BLaER1 (cell line): ENCODE measurements at regions not wholly inside any gene's neighbourhood (a gene's known extent, or its start where the extent isn't known, plus 50 kb on each side); places are given as distances from the start of the nearest gene placed in this dataset.
"Not testable (repeated sequence)": the region's sequence is repeated elsewhere in the genome, so short reads cannot be mapped to it uniquely, and the experiment has no call there.

Experiments
- H3K27ac ChIP-seq: shearing (Covaris generic); formaldehyde crosslinking; 2 replicates; pipeline ENCODE4 v1.8.1; 2022
- H3K27me3 ChIP-seq: shearing (Covaris generic); formaldehyde crosslinking; 2 replicates; pipeline ENCODE4 v1.8.1; 2022
- H3K36me3 ChIP-seq: shearing (Covaris generic); formaldehyde crosslinking; 2 replicates; pipeline ENCODE4 v1.8.1; 2022
- H3K4me1 ChIP-seq: shearing (Covaris generic); formaldehyde crosslinking; 2 replicates; pipeline ENCODE4 v1.8.1; 2022
- H3K4me2 ChIP-seq: shearing (Covaris generic); formaldehyde crosslinking; 2 replicates; pipeline ENCODE4 v1.8.1; 2022
- H3K4me3 ChIP-seq: shearing (Covaris generic); formaldehyde crosslinking; 2 replicates; pipeline ENCODE4 v1.8.1; 2022
- H3K9ac ChIP-seq: shearing (Covaris generic); formaldehyde crosslinking; 2 replicates; pipeline ENCODE4 v1.8.1; 2022
- H3K9me3 ChIP-seq: shearing (Covaris generic); formaldehyde crosslinking; 2 replicates; pipeline ENCODE4 v1.8.1; 2022
- H4K20me1 ChIP-seq: shearing (Covaris generic); formaldehyde crosslinking; 2 replicates; pipeline ENCODE4 v1.8.1; 2022
- Cebpa-rat ChIP-seq: shearing (Covaris generic); IDR thresholded peaks from 2 replicates; pipeline ENCODE4 v1.8.1; 2022

DNA sequence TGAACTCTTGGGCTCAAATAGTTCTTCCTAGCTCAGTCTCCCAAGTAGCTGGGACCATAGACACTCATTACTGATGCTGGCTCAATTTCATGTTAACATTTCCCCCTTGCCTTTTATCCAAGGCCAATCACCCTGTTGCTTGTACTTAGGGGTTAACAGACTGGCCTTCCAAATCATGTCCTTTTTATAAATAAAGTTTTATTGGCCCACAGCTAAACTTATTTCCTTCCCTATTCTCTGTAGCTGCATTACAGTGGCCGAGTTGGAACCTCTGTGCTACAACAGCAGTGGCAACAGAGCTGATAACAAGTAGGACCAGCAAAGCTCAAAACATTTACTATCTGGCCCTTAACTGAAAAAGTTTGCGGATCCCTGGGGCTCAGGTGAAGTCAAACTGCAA lies 109.8 kb downstream of the ZFP64 start:
- Histone ChIP-seq H3K4me1 (peaks cover 10% of the 10 kb centered on the region; the same call in 1 of the 2 replicates), H3K4me3 (no peak overlapping the region), H3K9ac (no peak overlapping the region), H3K36me3 (peaks cover 10% of the 10 kb centered on the region), H3K27me3 (no peaks in the 10 kb centered on the region), H4K20me1 (no peaks in the 10 kb centered on the region), H3K27ac (no peak overlapping the region), H3K4me2 (no peak overlapping the region), H3K9me3 (peaks cover 8% of the 10 kb centered on the region)
- TF ChIP-seq Cebpa-rat: no peak

DNA sequence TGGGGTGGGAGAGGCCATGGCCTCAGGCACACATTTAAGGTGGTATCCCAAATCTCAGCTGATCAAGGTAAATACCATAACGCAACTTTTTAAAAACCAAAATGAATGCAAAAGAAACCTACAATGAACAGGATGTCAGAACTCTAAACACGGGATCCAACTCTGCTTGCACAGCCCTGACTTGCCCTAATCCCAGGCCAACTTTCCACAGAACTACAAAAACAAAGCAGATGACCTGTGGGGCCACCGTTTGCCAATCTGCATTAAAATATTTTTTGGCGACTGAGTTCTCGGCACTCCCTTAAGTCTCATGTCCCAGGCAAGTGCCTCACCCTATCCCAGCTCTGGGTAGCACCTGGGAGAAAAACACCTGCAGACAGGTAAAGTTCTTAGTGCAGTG lies 110.5 kb downstream of the ZFP64 start:
- Histone ChIP-seq H3K9ac (no peak overlapping the region), H3K9me3 (peaks cover under 1% of the 10 kb centered on the region; the same call in 1 of the 2 replicates), H3K36me3 (peaks cover 9% of the 10 kb centered on the region; the same call in 1 of the 2 replicates), H3K4me3 (no peak overlapping the region), H3K27ac (no peak overlapping the region), H4K20me1 (no peaks in the 10 kb centered on the region), H3K4me2 (no peak overlapping the region), H3K27me3 (no peaks in the 10 kb centered on the region), H3K4me1 (peaks cover 10% of the 10 kb centered on the region; the same call in 1 of the 2 replicates)
- TF ChIP-seq Cebpa-rat: no peak

DNA sequence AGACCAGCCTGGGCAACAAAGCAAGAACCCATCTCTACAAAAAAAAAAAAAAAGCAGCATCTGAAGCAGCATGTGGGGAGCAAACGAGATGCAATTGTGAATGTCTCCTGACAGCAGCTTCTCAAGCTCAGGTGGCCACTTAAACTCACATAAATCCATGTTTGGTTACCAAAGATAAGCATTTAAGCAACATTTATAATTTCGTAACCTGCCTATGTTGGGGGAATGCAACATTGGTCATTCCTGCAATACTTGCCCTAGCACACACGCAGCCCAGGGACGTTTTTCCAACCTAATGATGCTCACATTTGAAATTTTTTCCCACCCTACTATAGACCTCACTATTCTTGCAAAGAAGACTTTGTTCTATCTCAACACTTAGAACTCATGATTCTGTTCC lies 113.3 kb downstream of the ZFP64 start:
- no peaks in the 10 kb centered on the region for H3K36me3 ChIP-seq
- H3K27ac ChIP-seq: no peak overlapping the region
- H3K27me3 ChIP-seq: no peaks in the 10 kb centered on the region
- H3K4me2 ChIP-seq: no peak overlapping the region
- H4K20me1 ChIP-seq: no peaks in the 10 kb centered on the region
- H3K9ac ChIP-seq: no peak overlapping the region
- no peaks in the 10 kb centered on the region for H3K9me3 ChIP-seq
- H3K4me1 ChIP-seq: peaks cover 10% of the 10 kb centered on the region; the same call in 1 of the 2 replicates
- H3K4me3 ChIP-seq: no peak overlapping the region
- TF ChIP-seq Cebpa-rat: no peak

GRCh38 chr20:52076164-52076563 lies 115.4 kb downstream of the ZFP64 start:
- Histone ChIP-seq H3K4me1 (0 out of 2 replicates have a peak, but pooled peaks cover 6% of the 10 kb centered on the region), H3K27ac (no peak overlapping the region), H3K27me3 (no peaks in the 10 kb centered on the region), H3K36me3 (no peaks in the 10 kb centered on the region), H3K9ac (no peak overlapping the region), H3K4me2 (no peak overlapping the region), H3K9me3 (no peaks in the 10 kb centered on the region), H4K20me1 (no peaks in the 10 kb centered on the region), H3K4me3 (no peak overlapping the region)
- no peak for TF ChIP-seq Cebpa-rat

- Histone ChIP-seq H3K27ac (no peak overlapping the region), H3K4me1 (0 out of 2 replicates have a peak, but pooled peaks cover 6% of the 10 kb centered on the region), H3K4me3 (no peak overlapping the region), H3K27me3 (no peaks in the 10 kb centered on the region), H3K4me2 (no peak overlapping the region), H4K20me1 (no peaks in the 10 kb centered on the region), H3K9me3 (no peaks in the 10 kb centered on the region), H3K36me3 (no peaks in the 10 kb centered on the region), H3K9ac (no peak overlapping the region)
- TF ChIP-seq Cebpa-rat: no peak
These were observed 116.2 kb downstream of the ZFP64 start for GRCh38 chr20:52075400-52075799.

- no peaks in the 10 kb centered on the region for H3K36me3 ChIP-seq
- no peak overlapping the region for H3K27ac ChIP-seq
- TF ChIP-seq Cebpa-rat: no peak
- no peak overlapping the region for H3K4me2 ChIP-seq
- no peaks in the 10 kb centered on the region for H4K20me1 ChIP-seq
- H3K9me3 ChIP-seq: no peaks in the 10 kb centered on the region
- no peak overlapping the region for H3K4me3 ChIP-seq
- no peak overlapping the region for H3K9ac ChIP-seq
- H3K27me3 ChIP-seq: no peaks in the 10 kb centered on the region
- H3K4me1 ChIP-seq: no peaks in the 10 kb centered on the region
These were observed 120.4 kb downstream of the ZFP64 start for GRCh38 chr20:52071136-52071535.

GRCh38 chr20:52064931-52065330 lies 126.6 kb downstream of the ZFP64 start:
- Histone ChIP-seq H4K20me1 (no peaks in the 10 kb centered on the region), H3K27me3 (no peaks in the 10 kb centered on the region), H3K36me3 (no peaks in the 10 kb centered on the region), H3K4me2 (no peak overlapping the region), H3K9ac (no peak overlapping the region), H3K9me3 (peaks cover 5% of the 10 kb centered on the region; the same call in 1 of the 2 replicates), H3K4me3 (no peak overlapping the region), H3K4me1 (peaks cover 6% of the 10 kb centered on the region; the same call in 1 of the 2 replicates), H3K27ac (no peak overlapping the region)
- TF ChIP-seq Cebpa-rat: no peak

GRCh38 chr20:52062452-52063209 lies 128.9 kb downstream of the ZFP64 start:
- H3K4me1 ChIP-seq: peaks cover 6% of the 10 kb centered on the region; the same call in 1 of the 2 replicates
- no peaks in the 10 kb centered on the region for H3K27me3 ChIP-seq
- H3K4me2 ChIP-seq: no peak overlapping the region
- peaks cover 5% of the 10 kb centered on the region; the same call in 1 of the 2 replicates for H3K9me3 ChIP-seq
- H3K36me3 ChIP-seq: no peaks in the 10 kb centered on the region
- no peak overlapping the region for H3K27ac ChIP-seq
- no peak for TF ChIP-seq Cebpa-rat
- no peak overlapping the region for H3K9ac ChIP-seq
- H3K4me3 ChIP-seq: no peak overlapping the region
- H4K20me1 ChIP-seq: no peaks in the 10 kb centered on the region

DNA sequence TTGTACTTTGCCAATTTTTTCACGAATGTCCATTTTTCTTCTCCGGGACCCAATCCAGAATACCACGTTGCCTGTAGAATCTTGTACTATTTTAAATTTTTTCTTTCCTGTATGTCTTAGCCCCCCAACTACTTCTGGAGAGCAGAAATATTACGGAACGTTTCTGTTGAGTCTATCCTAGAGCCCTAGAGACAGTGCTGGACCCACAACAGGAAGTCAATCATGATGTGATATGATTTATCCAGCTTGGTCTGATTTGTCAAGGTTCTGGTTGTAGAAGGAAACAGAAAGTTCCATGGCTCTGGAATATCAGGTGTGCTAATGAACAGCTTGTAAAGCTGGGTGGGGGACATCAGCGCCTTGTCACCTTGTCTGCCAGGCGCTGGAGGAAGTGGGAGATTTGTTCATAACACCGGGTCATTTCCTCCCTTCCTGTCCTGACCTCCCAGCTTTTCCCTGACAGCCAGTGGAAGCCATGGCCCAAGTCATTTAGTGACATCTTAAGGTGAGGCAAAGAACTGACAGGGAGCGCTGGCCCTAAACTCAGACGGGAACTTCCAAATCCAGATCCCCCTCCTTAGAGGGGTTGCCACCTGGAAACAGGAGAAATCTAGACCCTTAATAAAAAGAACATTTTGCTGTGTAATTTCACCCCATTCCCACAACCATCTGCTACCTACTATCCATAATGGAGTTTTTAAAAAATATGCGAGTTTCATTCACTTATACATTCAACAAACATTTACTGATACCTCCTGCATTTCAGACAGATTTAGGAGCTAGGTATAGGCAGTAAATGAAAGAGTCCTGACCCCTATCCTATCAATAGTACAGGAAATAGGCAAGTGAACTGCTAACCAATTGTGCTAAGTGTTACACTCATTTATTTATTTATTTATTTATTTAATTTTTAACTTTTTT lies 130.5 kb downstream of the ZFP64 start:
- peaks cover 6% of the 10 kb centered on the region; the same call in 1 of the 2 replicates for H3K4me1 ChIP-seq
- no peaks in the 10 kb centered on the region for H3K27me3 ChIP-seq
- TF ChIP-seq Cebpa-rat: no peak
- H3K4me3 ChIP-seq: no peak overlapping the region
- no peaks in the 10 kb centered on the region for H3K36me3 ChIP-seq
- H3K4me2 ChIP-seq: no peak overlapping the region
- no peak overlapping the region for H3K9ac ChIP-seq
- no peaks in the 10 kb centered on the region for H4K20me1 ChIP-seq
- H3K9me3 ChIP-seq: peaks cover 20% of the 10 kb centered on the region
- H3K27ac ChIP-seq: no peak overlapping the region

GRCh38 chr20:52057133-52057532 lies 134.4 kb downstream of the ZFP64 start:
- H3K4me2 ChIP-seq, H3K27ac ChIP-seq, H3K4me1 ChIP-seq, H3K4me3 ChIP-seq, H3K27me3 ChIP-seq, H3K9ac ChIP-seq, H4K20me1 ChIP-seq, H3K36me3 ChIP-seq: not testable (repeated sequence)
- peaks cover 21% of the 10 kb centered on the region for H3K9me3 ChIP-seq
